ENCODE measurements at regions not wholly inside any gene's neighbourhood (a gene's known extent, or its start where the extent isn't known, plus 50 kb on each side); places are given as distances from the start of the nearest gene placed in this dataset.
"Not testable (repeated sequence)": the region's sequence is repeated elsewhere in the genome, so short reads cannot be mapped to it uniquely, and the experiment has no call there.

DNA sequence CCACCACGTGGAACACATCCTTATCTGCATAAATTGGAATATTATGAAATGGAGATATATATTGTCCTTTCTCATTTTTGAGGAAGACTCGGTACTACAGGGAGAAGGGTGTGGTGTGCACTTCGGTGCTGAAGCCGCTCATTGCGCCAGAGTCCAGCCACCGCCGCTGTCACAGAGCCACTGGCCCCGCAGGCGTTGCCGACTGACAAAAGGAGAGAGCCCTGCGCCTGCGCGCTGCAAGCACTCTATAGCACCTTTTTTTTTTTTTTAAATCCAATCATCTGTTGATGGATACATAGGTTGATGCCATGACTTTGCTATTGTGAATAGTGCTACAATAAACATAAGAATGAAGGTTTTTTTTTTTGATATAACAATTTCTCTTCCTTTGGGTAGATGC, 130.0 kb upstream of the TBC1D5 start:
- WGBS, 2 donors (ENCODE audit: low coverage in 1 of 2), result 60 to 93% methylated on average over 1 to 13 of the region's 13 CpGs
- H3K4me3 ChIP-seq, result no peak overlapping the region
- no peaks in the 10 kb centered on the region for H3K36me3 ChIP-seq
- H3K9me3 ChIP-seq, result no peaks in the 10 kb centered on the region
- H3K4me1 ChIP-seq, result no peaks in the 10 kb centered on the region
- in situ Hi-C loops (cut with MboI; ENCODE audit: low pct_ligation_motif_present in 1 of 4, low pct_unique_long_range_greater_than_20kb in 1 of 4, low sequenced_read_pairs in 3 of 4), result no loop called here
- no peak overlapping the region for H3K27ac ChIP-seq
- no peak for DNase-seq
- no peak for TF ChIP-seq EP300 (IDR thresholded peaks at IDR 0.05; ENCODE audit: low read depth)
- intact Hi-C loops (cut with DNase I; ENCODE audit: low total_unique reads), result no loop called here
- H3K27me3 ChIP-seq, result no peaks in the 10 kb centered on the region

DNA sequence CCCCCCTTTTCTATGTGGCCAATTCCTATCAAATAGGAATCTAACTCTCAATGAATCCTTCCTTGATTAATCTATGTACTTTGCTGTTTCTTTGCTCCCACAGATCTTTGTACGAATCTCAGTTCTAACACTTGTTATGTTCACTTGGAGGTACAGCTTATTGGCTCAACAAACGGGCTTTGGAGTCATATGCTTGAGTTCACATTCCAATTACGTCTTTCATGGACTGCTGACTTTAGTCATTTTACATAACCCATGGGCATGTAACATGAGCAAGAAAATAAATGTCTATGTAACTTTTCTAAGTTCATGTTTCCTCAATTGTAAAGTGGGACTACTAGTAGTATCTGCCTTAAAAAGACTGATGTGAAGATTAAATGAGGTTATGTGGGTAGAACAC, 123.2 kb upstream of the TBC1D5 start:
- 71 to 75% methylated on average over 3 of the region's 3 CpGs for WGBS, 2 donors (ENCODE audit: low coverage in 1 of 2)
- TF ChIP-seq, protein P1, sequence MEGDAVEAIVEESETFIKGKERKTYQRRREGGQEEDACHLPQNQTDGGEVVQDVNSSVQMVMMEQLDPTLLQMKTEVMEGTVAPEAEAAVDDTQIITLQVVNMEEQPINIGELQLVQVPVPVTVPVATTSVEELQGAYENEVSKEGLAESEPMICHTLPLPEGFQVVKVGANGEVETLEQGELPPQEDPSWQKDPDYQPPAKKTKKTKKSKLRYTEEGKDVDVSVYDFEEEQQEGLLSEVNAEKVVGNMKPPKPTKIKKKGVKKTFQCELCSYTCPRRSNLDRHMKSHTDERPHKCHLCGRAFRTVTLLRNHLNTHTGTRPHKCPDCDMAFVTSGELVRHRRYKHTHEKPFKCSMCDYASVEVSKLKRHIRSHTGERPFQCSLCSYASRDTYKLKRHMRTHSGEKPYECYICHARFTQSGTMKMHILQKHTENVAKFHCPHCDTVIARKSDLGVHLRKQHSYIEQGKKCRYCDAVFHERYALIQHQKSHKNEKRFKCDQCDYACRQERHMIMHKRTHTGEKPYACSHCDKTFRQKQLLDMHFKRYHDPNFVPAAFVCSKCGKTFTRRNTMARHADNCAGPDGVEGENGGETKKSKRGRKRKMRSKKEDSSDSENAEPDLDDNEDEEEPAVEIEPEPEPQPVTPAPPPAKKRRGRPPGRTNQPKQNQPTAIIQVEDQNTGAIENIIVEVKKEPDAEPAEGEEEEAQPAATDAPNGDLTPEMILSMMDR (IDR thresholded peaks at IDR 0.05), result no peak
- TF ChIP-seq POLR2AphosphoS5 (IDR thresholded peaks at IDR 0.05) (no peak), EP300 (IDR thresholded peaks at IDR 0.05; ENCODE audit: low read depth) (no peak), POLR2A (IDR thresholded peaks at IDR 0.05) (no peak)
- Histone ChIP-seq H3K4me1 (no peaks in the 10 kb centered on the region), H3K27ac (no peak overlapping the region), H3K9me3 (no peaks in the 10 kb centered on the region), H3K27me3 (no peaks in the 10 kb centered on the region), H3K4me3 (no peak overlapping the region), H3K36me3 (no peaks in the 10 kb centered on the region)
- intact Hi-C loops (cut with DNase I; ENCODE audit: low total_unique reads), result no loop called here
- no peak for DNase-seq
- in situ Hi-C loops (cut with MboI; ENCODE audit: low pct_ligation_motif_present in 1 of 4, low pct_unique_long_range_greater_than_20kb in 1 of 4, low sequenced_read_pairs in 3 of 4), result no loop called here

DNA sequence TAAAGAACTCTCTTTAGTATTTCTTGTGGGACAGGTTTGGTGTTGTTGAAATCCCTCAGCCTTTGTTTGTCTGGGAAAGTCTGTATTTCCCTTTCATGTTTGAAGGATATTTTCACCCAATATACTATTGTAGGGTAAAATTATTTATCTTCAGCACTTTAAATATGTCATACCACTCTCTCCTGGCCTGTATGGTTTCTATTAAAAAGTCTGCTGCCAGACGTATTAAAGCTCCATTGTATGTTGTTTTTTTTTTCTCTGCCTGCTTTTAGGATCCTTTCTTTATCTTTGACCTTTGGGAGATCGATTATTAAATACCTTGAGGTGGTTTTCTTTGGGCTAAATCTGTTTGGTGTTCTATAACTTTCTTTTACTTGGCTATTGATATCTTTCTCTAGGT, 119.0 kb upstream of the TBC1D5 start:
- Histone ChIP-seq H3K9me3 (peaks cover 0 to 3% of the 10 kb centered on the region in 2 donors), H3K36me3 (no peaks in the 10 kb centered on the region), H3K4me3 (no peak overlapping the region), H3K27ac (no peak overlapping the region), H3K4me1 (no peaks in the 10 kb centered on the region), H3K27me3 (no peaks in the 10 kb centered on the region)
- DNase-seq, result no peak
- intact Hi-C loops (cut with DNase I; ENCODE audit: low total_unique reads) (no loop called here), in situ Hi-C loops (cut with MboI; ENCODE audit: low pct_ligation_motif_present in 1 of 4, low pct_unique_long_range_greater_than_20kb in 1 of 4, low sequenced_read_pairs in 3 of 4) (no loop called here)
- WGBS, 2 donors (ENCODE audit: low coverage in 1 of 2), result 75 to 83% methylated on average over 1 to 2 of the region's 2 CpGs
- TF ChIP-seq, protein P1 (IDR thresholded peaks at IDR 0.05), result no peak
- TF ChIP-seq EP300 (IDR thresholded peaks at IDR 0.05; ENCODE audit: low read depth), result no peak
- TF ChIP-seq POLR2A (IDR thresholded peaks at IDR 0.05), result no peak
- no peak for TF ChIP-seq POLR2AphosphoS5 (IDR thresholded peaks at IDR 0.05)

DNA sequence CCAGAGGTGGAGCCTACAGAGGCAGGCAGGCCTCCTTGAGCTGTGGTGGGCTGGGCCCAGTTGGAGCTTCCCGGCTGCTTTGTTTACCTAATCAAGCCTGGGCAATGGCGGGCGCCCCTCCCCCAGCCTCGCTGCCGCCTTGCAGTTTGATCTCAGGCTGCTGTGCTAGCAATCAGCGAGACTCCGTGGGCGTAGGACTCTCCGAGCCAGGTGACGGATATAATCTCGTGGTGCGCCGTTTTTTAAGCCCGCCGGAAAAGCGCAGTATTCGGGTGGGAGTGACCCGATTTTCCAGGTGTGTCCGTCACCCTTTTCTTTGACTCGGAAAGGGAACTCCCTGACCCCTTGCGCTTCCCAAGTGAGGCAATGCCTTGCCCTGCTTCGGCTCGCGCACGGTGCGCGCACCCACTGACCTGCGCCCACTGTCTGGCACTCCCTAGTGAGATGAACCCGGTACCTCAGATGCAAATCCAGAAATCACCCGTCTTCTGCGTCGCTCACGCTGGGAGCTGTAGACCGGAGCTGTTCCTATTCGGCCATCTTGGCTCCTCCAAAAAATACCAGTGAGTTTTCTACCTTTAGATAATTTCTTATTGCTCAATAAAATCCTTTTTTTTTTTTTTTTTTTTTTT, 118.5 kb upstream of the TBC1D5 start:
- H3K4me3 ChIP-seq; H3K4me1 ChIP-seq; in situ Hi-C loops (cut with MboI; ENCODE audit: low pct_ligation_motif_present in 1 of 4, low pct_unique_long_range_greater_than_20kb in 1 of 4, low sequenced_read_pairs in 3 of 4); H3K27me3 ChIP-seq; DNase-seq; H3K27ac ChIP-seq; H3K36me3 ChIP-seq; H3K9me3 ChIP-seq; intact Hi-C loops (cut with DNase I; ENCODE audit: low total_unique reads): not testable (repeated sequence)
- WGBS, 2 donors (ENCODE audit: low coverage in 1 of 2), result 93 to 97% methylated on average over 5 to 35 of the region's 35 CpGs

DNA sequence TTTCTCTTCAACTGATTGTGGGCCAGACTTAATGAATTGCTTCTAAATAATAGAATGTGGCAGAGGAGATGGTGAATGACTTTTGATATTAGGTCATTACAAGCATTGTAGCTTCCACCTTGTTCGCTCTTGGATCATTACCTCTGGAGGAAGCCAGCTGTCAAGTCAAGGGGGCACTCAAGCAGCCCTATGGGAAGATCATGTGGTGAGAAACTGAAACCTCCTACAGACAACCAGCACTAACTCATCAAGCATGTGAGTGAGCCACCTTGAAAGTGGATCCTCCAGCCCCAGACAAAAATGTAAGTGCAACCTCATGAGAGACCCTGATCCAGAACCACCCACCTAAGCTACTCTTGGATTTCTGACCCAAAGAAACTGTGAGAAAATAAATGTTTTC, 109.8 kb upstream of the TBC1D5 start:
- H3K36me3 ChIP-seq, result no peaks in the 10 kb centered on the region
- H3K4me3 ChIP-seq, result no peak overlapping the region
- WGBS, 2 donors (ENCODE audit: low coverage in 1 of 2), result 84 to 100% methylated on average over 1 of the region's 1 CpG
- in situ Hi-C loops (cut with MboI; ENCODE audit: low pct_ligation_motif_present in 1 of 4, low pct_unique_long_range_greater_than_20kb in 1 of 4, low sequenced_read_pairs in 3 of 4) (no loop called here), intact Hi-C loops (cut with DNase I; ENCODE audit: low total_unique reads) (no loop called here)
- H3K4me1 ChIP-seq, result no peaks in the 10 kb centered on the region
- no peak overlapping the region for H3K27ac ChIP-seq
- no peaks in the 10 kb centered on the region for H3K27me3 ChIP-seq
- TF ChIP-seq POLR2A (IDR thresholded peaks at IDR 0.05) (no peak), EP300 (IDR thresholded peaks at IDR 0.05; ENCODE audit: low read depth) (no peak), POLR2AphosphoS5 (IDR thresholded peaks at IDR 0.05) (no peak)
- TF ChIP-seq, protein P1 (IDR thresholded peaks at IDR 0.05), result no peak
- DNase-seq, result no peak
- no peaks in the 10 kb centered on the region for H3K9me3 ChIP-seq
